GM18519 (cell line): ENCODE measurements at regions not wholly inside any gene's neighbourhood (a gene's known extent, or its start where the extent isn't known, plus 50 kb on each side); places are given as distances from the start of the nearest gene placed in this dataset.
"Not testable (repeated sequence)": the region's sequence is repeated elsewhere in the genome, so short reads cannot be mapped to it uniquely, and the experiment has no call there.

Experiments used
- ATAC-seq: cut with Tn5 transposase; IDR thresholded peaks from one replicate; pipeline ENCODE4 v1.9.1; 2021; ENCODE audit warnings: mild to moderate bottlenecking, moderate library complexity; ENCODE audit not compliant: unreplicated experiment, low FRiP score

DNA sequence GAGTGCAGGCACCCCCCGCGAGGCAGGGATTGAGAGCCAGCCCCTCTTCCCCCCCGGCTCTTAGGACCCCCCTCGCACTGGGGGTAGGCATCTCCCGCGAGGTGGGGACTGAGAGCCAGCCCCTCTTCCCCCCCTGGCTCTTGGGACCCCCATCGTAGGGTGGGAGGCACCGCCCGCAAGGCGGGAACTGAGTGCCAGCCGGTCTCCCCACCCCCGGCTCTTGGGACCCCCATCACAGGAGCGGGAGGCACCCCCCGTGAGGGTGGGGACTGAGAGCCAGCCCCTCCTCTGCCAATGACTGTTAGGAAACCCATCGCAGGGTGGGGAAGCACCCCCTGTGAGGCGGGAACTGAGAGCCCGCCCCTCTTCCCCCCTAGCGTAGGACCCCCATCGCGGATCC lies 363.4 kb upstream of the SPRY2 start:
- ATAC-seq, result no peak

DNA sequence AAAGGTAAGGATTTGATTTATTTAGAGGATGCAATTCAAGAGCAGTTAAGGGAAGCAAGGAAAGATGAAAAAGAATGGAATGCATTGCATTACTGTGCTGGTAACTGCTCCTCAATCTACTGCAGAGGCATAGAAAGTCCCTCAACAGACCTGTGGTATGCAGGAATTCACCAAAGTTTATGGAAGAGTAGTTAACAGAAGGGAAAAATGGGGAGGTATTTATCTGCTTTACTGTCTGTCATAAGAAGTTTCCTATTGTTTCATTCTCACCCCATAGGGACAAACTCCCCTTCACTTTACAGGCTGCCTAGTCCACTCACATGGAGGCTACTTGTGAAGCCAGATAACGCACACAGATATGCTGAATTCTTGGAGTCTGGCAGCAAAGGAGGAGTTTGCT lies 354.9 kb upstream of the SPRY2 start:
- ATAC-seq, result no peak

DNA sequence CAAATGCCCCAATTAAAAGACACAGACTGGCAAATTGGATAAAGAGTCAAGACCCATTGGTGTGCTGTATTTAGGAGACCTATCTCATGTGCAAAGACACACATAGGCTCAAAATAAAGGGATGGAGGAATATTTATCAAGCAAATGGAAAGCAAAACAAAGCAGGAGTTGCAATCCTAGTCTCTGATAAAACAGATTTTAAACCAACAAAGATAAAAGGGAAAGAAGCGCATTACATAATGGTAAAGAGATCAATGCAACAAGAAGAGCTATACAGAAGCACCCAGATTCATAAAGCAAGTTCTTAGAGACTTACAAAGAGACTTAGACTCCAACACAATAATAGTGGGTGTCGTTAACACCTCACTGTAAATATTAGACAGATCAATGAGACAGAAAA lies 350.9 kb upstream of the SPRY2 start:
- not testable (repeated sequence) for ATAC-seq

DNA sequence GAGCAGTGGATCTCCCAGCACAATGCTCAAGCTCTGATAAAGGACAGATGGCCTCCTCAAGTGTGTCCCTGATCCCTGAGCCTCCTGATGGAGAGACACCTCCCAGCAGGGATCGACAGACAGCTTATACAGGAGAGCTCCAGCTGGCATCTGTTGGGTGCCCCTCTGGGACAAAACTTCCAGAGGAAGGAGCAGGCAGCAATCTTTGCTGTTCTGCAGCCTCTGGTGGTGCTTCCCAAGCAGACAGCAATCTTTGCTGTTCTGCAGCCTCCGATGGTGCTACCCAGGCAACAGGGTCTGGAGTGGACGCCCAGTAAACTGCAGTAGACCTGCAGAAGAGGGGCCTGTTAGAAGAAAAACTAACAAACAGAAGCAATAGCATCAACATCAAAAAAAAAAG lies 349.3 kb upstream of the SPRY2 start:
- no peak for ATAC-seq

DNA sequence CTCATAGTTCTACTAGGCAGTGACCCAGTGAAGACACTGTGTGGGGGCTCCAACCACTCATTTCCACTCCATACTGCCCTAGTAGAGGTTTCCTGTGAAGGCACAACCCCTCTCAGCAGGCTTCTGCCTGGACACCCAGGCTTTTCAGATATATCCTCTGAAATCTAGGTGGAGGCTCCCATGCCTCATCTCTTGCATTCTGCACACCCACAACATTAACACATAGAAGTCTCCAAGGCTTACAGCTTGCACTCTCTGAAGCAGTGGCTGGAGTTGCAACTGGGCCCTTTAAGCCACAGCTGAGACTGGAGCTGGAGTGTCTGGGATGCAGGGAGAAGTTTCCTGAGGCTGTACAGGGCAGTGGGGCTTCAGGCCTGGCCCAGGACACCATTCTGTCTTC lies 347.7 kb upstream of the SPRY2 start:
- ATAC-seq, result no peak

DNA sequence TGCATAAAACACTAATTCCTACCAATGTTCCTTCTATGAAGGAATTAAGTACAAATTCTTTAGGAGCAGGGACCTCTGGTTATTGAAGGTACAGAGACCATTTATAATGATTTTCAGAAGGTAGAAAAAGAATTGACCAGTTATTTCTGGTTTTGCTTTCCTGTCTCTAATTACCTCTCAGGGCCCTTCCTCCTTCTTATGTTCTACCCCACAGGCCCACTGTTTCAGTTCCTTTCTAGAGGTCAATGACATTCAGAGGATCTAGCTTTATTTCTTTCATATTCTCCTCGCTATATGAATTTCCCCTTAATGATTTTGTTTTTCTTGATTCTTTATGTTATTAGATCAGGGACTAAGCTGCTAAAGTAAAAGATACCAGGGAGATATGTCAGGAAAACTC lies 345.0 kb upstream of the SPRY2 start:
- ATAC-seq, result no peak

DNA sequence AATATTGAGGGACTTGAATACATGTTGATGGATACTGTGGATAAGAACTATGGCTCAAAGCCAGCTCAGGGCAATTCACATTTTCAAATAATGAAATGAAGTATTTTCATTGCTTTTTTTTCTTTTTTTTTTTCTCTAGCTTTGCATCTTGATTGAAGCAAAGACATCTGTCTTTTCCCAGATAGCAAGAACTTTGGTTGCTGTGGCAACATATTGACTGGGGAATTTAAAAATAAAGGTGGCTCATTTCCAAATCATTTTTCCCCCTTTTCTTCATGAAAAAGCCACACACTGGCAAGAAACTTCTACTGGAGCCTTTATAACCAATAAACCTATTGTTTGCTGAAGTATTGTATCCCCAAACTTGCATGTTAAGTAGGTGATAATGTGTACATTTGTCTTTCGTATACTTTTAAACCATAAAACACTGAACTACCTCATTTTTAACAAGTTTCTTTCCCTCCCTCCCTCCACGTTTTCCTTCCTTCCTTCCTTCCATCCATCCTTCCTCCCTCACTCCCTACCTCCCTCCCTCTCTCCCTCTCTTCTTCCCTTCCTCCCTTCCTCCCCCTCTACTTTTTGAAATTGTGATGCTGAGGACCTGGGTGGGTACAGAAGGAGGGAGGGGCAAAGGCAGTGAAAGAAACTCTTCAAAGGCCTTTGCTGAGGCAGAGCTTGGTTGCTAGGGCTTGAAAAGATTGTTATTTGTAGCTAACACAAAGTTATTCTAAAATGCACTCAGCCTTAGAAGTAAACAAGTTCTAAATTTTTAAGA lies 343.5 kb upstream of the SPRY2 start:
- ATAC-seq, result no peak

DNA sequence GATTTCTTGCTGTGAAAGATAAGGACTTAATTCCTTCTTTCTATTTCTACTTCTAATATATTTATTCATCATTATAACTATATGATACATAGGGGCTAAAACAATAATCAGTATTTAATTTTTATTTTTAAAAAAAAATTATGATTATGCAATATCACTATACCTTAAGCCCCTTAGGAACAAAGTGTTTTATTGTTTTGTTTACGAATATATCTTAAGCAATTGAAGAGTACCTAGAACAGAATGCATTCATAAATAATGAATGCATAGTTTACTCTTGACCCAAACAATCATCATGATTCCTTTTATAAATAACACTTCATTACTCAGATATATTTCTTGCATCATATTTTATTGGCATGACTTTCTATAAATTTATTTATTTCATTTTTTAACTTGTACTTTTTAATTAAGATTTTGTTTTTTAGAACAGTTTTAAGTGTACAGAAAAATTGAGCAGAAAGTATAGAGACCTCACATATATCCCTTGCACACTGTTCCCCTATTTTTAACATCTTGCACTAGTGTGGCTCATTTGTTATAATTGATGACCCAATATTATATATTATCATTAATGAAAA lies 339.9 kb upstream of the SPRY2 start:
- no peak for ATAC-seq

DNA sequence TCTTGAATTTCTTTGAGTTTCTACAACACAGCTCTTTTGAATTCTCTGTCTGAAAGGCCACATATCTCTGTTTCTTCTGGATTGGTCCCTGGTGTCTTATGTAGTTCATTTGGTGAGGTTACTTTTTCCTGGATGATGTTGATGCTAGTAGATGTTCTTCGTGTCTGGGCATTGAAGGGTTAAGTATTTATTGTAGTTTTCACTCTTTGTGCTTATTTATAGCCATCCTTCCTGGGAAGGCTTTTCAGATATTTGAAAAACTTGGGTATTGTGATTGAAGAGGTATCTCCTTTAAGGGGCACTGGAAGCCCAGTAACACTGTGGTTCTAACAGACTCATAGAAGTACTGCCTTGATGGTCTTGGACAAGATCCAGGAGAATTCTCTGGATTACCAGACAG lies 338.5 kb upstream of the SPRY2 start:
- no peak for ATAC-seq

DNA sequence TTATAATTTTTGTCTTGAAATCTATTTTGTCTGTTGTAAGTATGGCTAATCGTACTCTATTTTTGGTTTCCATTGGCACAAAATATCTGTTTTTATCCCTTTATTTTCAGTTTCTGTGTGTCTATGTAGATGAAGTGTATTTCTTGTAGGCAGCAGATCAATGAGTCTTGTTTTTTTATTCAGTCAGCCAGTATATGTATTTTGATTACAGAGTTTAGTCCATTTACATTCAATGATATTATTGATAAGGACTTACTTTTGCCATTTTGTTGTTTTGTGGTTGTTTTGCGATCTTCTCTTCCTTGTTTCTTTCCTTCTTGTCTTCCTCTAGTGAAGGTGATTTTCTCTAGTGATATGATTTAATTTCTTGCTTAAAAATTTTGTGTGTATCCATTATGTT lies 336.3 kb upstream of the SPRY2 start:
- no peak for ATAC-seq

DNA sequence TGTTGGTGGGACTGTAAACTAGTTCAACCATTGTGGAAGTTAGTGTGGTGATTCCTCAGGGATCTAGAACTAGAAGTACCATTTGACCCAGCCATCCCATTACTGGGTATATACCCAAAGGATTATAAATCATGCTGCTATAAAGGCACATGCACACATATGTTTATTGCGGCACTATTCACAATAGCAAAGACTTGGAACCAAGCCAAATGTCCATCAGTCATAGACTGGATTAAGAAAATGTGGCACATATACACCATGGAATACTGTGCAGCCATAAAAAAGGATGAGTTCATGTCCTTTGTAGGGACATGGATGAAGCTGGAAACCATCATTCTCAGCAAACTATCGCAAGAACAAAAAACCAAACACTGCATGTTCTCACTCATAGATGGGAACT lies 334.5 kb upstream of the SPRY2 start:
- ATAC-seq, result not testable (repeated sequence)

DNA sequence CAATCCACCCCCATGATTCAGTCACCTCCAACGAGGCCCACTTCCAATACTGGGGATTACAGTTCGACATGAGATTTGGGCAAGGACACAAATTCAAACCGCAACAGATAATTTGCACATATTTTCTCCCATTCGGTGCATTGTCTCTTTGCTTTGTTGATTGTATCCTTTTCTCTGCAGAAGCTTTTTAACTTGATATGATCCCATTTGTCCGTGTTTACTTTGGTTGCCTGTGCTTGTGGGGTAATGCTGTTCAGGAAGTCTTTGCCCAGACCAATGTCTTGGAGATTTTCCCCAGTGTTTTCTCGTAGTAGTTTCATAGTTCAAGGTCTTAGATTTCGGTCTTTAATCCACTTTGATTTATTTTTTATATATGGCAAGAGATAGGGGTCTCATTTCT lies 330.8 kb upstream of the SPRY2 start:
- no peak for ATAC-seq

DNA sequence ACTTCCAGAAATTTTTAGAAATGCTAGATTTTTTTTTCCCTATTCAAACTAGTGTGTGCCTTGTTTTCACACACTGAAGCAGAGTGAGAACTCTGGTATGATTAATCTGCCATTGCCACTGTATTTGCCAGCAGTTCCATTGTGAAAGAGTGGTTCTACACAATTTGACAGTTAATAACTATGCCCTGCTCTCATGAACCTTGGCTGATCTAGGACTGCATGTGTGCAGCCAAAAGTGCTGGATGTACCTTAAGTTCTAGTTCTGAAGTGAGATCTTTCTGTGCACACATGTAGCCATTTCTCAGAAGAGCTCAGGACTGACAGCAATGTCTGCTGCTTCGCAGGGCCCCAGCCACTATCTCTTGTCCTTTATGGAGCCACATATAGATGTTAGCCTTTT lies 328.2 kb upstream of the SPRY2 start:
- no peak for ATAC-seq

DNA sequence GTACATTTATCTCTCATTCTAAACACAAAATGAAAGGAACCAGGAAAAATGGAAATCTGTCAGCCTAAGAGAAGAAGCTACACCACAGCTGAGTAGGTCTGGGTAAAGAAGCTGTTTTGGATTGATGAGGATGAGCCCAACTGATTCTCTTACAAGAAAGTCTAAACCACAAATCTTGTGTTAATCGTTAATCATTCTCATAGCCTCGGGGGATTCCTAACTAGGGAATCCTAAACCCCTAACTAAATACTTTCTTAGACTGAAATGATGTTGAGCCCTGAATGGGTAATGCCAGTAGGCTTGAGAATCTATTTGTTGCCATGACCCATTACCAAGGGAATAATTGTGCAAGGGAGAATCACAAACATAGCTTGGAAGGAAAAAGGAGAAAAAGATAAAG lies 327.5 kb upstream of the SPRY2 start:
- no peak for ATAC-seq

DNA sequence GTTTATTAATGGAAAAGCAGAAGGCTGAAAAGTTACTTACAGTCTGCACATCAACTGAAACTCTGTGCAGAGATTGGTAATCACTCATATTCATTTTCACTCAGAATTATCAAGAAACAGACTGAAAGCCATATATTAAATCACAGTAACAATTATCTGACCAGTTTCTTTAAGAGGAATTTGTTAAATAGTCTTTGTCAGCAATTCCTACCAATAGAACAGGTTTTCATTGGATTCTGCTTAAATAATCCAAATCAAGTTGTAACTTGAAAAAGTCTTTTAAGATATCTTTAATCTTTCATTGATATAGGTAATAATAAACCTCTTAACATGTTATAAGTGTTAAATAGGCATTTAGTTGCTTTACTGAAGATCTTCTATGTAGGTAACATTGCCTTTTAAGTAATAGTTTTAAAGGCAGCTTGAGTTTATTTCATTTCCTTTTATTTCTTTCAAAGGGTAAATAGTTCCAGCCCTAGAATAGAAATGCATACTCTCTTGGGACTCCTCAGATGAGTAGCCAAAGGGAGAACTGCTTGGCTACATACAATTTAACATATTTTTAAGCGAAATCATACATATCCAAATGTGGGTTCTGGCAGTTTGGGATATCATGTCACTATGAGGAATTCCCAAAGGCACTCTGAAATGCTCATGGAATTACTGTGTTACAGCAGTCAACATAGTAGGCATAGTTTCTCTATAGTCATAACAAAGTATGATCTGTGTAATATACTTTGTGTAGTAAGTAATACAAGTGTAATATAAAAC lies 326.0 kb upstream of the SPRY2 start:
- no peak for ATAC-seq

DNA sequence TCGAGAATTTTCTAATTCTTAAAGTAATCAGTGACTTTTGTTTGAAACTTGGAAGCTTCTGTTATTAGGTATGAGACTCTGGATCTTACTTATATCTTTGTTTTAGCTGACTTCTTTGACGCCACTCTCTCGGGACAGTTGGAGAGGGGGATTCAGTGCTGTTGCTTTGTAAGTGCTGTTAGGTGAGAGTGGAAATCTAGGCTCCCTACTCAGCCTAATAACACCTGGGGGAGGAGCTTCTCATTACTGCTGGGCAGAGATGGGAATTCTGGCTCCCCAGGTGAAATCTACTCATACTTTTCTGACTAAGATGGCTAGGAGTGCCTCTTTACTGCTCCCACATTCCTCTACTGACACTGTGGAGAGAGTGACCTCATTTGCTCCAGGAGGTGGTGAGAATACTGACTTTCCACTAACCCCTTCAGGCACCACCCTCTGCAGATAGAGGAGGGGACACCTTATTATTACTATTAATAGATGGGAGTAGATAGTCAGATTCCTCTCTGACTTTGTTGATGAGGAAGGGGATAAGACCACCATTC lies 324.9 kb upstream of the SPRY2 start:
- no peak for ATAC-seq

DNA sequence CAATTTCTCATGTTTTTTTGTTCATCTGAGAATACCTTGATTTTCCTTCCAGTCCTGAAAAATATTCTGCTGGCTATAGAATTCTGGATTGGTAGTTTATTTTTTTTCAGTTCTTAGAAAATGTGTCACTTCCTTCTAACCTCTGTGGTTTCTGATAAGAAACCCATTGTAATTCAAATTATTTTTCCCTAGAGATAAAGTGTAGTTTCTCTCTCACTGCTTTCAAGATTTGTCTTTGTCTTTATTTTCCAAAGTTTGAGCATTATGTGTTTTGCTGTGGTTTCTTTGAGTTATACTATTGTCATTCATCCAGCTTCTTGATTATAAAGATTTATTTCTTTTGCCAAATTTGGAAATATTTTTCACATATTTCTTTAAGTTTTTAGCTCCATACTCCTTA lies 324.0 kb upstream of the SPRY2 start:
- ATAC-seq, result no peak

DNA sequence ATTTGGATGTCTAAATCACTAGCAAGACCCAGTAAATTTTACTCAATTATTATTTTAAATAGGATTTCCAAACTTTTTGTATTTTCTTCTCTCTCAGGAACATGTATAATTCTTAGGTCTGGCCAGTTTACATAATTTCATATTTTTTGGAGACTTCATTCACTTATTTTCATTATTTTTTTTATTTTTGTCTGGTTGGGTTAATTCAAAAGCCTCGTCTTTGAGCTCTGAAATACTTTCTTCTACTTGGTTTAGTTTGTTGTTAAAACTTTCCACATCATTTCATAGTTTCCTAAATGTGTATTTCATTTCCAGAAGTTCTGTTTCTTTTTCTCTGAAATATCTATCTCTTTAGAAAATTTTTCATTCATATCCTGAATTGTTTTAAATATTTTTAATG lies 322.9 kb upstream of the SPRY2 start:
- ATAC-seq, result no peak

DNA sequence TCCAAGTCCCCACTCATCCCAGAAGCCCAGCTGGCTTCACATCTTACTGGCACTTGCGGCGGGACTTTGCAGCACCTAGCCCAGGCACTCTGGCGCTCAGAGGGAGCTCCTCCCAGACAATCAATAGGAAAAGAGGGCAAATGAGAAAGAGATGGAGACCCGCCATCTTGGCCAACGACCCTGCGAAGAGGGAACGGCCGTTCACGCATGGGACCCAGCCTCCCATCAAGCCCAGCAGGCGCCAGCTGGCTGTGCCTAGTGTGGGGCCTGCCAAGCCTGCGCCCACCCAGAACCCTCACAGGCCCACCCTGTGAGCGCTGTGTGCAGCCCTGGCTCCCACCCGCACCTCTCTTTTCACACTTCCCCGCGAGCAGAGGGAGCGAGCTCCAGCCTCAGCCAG lies 317.8 kb upstream of the SPRY2 start:
- ATAC-seq, result no peak

DNA sequence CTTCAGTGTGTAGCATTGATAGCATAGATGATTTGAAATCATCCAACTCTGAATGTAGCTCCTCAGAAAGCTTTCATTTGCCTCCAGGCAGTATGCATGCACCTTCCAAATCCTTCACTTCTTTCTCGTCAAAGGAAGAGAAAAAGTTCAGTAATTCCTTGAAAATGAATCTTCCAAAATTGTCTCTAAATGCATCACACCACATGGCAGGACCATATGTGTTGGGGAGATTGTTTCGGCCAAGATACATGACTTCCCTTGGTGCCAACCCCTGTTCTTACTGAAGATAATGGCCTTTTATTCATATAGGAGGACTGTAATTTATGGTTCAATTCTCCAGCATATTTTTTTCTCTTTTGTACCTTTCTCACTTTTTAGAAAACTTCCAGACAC lies 315.6 kb upstream of the SPRY2 start:
- no peak for ATAC-seq

DNA sequence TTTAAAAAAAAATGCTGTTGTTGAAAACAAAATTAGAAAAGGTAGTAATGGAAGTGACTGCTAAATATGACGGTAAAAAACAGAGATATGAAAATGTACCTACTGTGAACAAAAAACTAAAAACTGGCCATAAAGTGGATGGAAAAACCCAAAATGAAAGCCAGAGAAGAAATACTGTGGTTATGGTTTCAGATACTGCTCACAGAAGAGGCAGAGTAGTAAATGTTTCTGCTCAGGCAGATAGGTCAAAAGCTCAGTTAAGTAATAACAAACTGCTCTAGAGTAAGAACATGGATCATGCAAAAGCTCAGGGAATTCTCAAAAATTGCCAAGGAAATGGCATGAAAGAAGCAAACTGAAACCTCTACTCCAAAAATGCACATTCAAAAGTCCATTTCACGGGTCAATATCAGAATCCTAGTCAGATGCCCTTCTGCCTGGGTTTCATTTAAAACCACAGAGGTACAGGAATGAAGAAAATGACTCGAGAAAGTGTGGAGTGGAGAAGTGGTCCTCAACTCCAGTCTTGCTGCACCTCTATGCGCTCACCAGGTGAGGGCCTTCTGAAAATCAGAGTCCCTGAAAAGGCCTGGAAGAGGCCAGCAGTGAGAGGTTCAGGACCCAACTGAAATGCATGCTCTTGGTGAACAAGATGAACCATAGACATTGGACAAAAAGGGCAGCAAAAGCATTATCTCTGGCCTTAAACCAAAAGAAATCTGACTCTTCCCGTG lies 315.0 kb upstream of the SPRY2 start:
- no peak for ATAC-seq
